Osteocyte (in vitro differentiated cells): ENCODE measurements at regions not wholly inside any gene's neighbourhood (a gene's known extent, or its start where the extent isn't known, plus 50 kb on each side); places are given as distances from the start of the nearest gene placed in this dataset.

Source experiments
- DNase-seq: peaks from one replicate; pipeline ENCODE4 v3.0.0; 2021; ENCODE audit warnings: mixed read lengths; ENCODE audit not compliant: unreplicated experiment; ENCODE audit errors: extremely low spot score
- H3K27ac Mint-ChIP-seq: one replicate; pipeline ENCODE4 v1.8.0; 2021; ENCODE audit warnings: mild to moderate bottlenecking, mixed read lengths; ENCODE audit not compliant: unreplicated experiment
- H3K27me3 Mint-ChIP-seq: one replicate; pipeline ENCODE4 v1.8.0; 2021; ENCODE audit warnings: mixed read lengths; ENCODE audit not compliant: unreplicated experiment
- H3K36me3 Mint-ChIP-seq: one replicate; pipeline ENCODE4 v1.8.0; 2021; ENCODE audit warnings: mixed read lengths; ENCODE audit not compliant: unreplicated experiment
- H3K4me1 Mint-ChIP-seq: one replicate; pipeline ENCODE4 v1.8.0; 2021; ENCODE audit warnings: mixed read lengths; ENCODE audit not compliant: unreplicated experiment
- H3K4me3 Mint-ChIP-seq: one replicate; pipeline ENCODE4 v1.8.0; 2021; ENCODE audit warnings: mild to moderate bottlenecking, moderate library complexity, mixed read lengths; ENCODE audit not compliant: unreplicated experiment
- H3K9me3 Mint-ChIP-seq: one replicate; pipeline ENCODE4 v1.8.0; 2021; ENCODE audit warnings: mixed read lengths; ENCODE audit not compliant: unreplicated experiment
- CTCF ChIP-seq: fragments of 200-600 bp; sonication (generic); IDR thresholded peaks from 2 replicates; pipeline ENCODE4 v1.5.0; 2021; ENCODE audit warnings: antibody characterized with exemption, mild to moderate bottlenecking, moderate library complexity

DNA sequence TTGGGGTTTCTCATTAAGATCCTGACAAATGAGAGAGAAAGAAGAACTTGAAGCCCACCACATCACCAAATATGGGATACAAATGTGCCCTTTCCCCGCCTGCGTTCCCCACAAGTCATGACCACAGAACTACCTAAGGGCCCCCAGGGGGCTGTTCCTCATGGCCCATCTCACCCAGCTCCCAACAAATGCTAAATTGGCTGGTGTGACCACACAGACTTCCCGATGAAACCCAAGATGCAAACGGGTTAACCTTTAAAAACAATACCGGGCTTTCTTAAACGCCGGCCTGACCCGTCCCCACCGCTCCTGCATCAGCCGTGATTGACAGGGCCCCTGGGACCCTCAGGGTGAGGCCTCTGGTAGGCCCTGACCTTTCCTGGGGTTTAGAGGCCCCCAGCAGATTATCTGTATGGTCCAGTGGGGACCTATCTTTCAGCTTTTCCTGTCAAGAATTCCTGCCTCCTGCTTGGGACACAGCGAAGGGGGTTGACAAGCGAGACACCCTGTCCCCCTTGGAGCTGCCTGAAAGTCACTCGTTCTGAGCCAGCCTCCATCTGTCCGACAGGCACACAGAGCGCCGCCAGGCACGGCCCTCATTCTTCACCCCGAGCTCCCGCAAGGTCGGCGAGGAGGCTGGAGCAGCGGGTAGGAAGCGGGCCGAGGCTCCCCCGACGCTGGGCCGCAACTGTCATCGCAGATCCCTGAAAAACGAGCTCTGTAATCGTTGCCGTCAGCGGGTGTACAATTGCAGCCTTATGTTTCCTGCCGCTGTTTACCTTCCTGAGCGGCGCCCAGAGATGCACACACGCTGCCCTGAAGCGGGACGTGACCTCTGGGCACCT is 300.1 kb downstream of the FOXL1 start:
- no peak for TF ChIP-seq CTCF
- H3K4me3 Mint-ChIP-seq = no peak overlapping the region
- peaks cover 4% of the 10 kb centered on the region for H3K9me3 Mint-ChIP-seq
- peaks cover 18% of the 10 kb centered on the region for H3K4me1 Mint-ChIP-seq
- peaks cover 10% of the 10 kb centered on the region for H3K27me3 Mint-ChIP-seq
- H3K36me3 Mint-ChIP-seq = no peaks in the 10 kb centered on the region
- no peak overlapping the region for H3K27ac Mint-ChIP-seq
- no peak for DNase-seq

DNA sequence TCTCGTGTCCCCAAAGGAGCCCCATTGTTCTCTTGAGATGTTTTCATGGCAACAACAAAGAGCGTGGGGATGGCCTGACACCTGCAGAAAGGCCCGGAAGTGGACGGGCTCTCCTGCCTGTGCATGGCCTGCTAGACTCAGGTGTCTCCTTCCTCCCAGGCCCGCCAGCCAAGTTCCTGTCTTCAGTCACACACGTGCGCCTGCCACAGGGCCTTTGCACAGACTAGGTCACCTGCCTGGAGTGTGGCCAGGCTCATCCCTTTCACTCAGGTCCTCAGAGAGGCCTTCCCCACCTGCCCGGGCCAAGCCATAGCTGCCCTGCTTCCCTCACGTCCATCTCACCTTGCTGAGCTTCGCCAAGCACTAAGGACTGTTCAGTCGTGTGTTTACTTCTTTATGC is 300.9 kb downstream of the FOXL1 start:
- Mint-ChIP-seq H3K4me3 (no peak overlapping the region), H3K27me3 (peaks cover 10% of the 10 kb centered on the region), H3K9me3 (peaks cover 4% of the 10 kb centered on the region), H3K4me1 (peaks cover 26% of the 10 kb centered on the region), H3K36me3 (no peaks in the 10 kb centered on the region), H3K27ac (no peak overlapping the region)
- no peak for TF ChIP-seq CTCF
- DNase-seq = no peak

DNA sequence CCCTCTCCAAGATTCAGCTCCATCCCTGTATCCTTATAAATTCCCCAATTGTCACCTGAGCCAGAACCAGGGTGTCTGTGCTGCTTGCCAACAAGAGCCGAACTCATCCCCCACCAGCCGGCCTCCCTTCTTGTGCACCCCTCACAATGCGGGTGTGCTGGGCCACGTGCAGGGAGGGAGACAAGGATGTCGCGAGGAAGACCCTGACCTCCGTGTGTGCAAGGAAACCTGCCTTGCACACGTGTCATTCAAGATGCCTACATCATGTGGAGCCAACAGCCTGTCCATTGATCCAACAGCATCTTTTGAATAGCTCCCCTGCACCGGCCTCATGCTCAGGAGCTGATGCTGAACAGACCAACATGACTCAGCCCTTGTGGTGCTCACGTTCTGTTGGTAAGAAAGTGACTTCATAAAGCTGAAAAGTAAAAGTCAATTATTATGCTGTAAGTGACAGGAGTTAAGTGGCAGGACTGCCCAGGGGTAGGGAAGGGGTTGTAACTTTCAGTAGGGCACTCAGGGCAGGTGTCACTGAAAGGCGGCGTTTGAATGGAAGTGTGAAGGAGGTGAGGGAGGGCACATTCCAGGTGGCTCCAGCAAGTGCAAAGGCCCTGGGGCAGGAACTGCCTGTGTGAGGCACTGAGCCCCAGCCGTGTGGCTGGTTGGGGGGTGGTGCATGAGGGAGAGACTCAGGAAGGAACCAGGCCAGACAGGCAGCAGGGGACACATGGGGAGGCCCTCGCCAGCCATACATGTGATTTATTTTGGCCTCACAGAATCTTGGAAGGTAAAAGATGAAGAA is 302.2 kb downstream of the FOXL1 start:
- TF ChIP-seq CTCF = no peak
- no peak overlapping the region for H3K27ac Mint-ChIP-seq
- DNase-seq = no peak
- peaks cover 10% of the 10 kb centered on the region for H3K27me3 Mint-ChIP-seq
- H3K36me3 Mint-ChIP-seq = no peaks in the 10 kb centered on the region
- H3K4me1 Mint-ChIP-seq = peaks cover 35% of the 10 kb centered on the region
- H3K4me3 Mint-ChIP-seq = no peak overlapping the region
- peaks cover 4% of the 10 kb centered on the region for H3K9me3 Mint-ChIP-seq

DNA sequence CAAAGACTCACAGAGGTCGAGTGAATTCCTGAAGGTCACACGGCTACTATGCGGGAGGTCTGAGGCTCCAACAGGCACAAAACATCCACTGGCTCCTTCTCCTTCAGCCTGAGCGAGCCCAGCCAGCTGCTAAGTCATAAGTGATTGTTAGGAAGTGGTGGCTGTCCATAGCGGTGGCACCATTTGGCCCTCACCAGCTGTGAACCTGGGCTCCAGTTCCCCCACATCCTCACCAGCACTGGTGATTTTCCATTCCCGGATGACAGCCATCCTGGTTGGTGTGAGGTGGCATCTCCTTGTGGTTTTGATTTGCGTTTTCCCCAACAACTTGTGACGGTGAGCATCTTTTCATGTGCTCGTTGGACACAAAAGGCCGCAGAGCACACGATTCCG is 302.8 kb downstream of the FOXL1 start:
- Mint-ChIP-seq H3K27ac (no peak overlapping the region), H3K36me3 (no peaks in the 10 kb centered on the region), H3K9me3 (no peaks in the 10 kb centered on the region), H3K4me1 (peaks cover 35% of the 10 kb centered on the region), H3K4me3 (no peak overlapping the region), H3K27me3 (peaks cover 10% of the 10 kb centered on the region)
- no peak for DNase-seq
- TF ChIP-seq CTCF = no peak

DNA sequence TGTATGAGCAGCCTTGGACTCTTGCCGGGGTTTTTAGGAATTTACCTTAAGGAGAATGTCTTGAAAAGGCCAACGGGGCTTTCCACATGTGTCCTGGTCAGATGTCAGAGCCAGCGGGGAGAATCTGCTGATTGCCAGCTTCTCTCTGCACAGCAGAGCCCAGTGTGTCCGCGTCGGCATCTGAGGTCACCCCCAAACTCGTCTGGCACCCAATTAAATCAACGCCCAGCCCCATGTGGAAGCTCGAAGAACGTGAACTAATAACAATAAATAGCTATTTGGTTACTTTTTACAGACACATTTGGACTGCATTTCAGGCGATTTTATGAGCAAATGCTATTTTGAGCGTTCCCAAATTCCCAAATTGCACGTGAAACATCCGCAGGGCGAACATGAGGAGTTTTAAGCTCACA is 303.5 kb downstream of the FOXL1 start:
- H3K4me3 Mint-ChIP-seq = no peak overlapping the region
- peaks cover 36% of the 10 kb centered on the region for H3K4me1 Mint-ChIP-seq
- TF ChIP-seq CTCF = no peak
- DNase-seq = no peak
- no peak overlapping the region for H3K27ac Mint-ChIP-seq
- H3K27me3 Mint-ChIP-seq = peaks cover 10% of the 10 kb centered on the region
- no peaks in the 10 kb centered on the region for H3K9me3 Mint-ChIP-seq
- H3K36me3 Mint-ChIP-seq = no peaks in the 10 kb centered on the region
